CD4-positive, alpha-beta T cell treated with Interleukin-4 for 1 hour (primary cell): ENCODE measurements at regions not wholly inside any gene's neighbourhood (a gene's known extent, or its start where the extent isn't known, plus 50 kb on each side); places are given as distances from the start of the nearest gene placed in this dataset.

Experiments
- DNase-seq, 2 donors: peaks; one replicate each; pipeline ENCODE4 v3.0.0-alpha.2; 2020 to 2022

DNA sequence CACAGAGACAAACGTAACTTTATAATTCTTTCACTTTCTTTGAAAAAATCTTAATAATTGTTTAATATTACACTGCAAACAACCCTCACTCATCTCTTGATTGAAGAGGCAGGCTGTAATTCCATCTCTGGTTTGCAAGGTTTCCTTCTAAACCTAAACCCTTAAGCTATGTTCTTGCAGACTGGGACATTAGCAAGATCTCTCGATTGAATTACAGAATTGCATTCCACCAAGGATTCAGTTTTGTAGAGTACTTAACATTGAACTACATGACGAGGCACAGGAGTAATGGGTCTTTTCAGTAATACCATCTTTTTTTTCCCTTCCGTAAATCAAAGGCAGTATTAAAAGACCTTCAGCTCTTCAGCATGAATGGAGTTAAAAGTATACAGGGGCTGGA is 111.6 kb upstream of the EEF1E1 start:
- DNase-seq: no peak

DNA sequence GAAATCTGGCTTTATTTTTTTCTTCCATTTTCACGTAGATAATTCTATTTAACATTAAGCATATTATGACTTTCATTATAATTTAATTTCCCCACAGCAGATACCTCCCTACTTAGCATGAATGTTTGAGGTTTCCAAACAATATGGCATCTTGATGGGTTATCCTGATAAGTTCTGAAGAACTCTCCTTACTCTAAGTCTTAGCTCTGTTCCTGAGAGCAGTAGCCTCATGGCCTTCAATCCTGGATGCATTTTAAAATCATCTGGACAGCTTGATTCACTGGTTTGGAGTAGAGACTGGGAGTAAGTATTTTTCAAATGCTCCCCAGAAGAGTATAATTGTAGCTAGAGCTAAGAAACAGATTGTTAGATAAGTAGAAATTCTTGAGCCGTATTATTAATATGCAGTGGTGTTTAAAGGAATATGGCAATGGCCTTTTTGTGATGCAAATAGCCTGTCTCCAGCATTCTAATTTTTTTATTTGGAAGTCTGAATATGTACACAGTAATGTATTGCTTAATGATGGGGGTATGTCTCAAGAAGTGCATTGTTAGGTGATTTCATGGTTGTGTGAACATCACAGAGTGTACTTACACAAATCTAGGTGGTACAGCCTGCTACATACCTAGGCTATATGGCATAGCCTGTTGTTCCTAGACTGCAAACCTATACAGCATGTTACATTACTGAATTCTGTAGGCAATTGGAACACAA is 110.5 kb upstream of the EEF1E1 start:
- DNase-seq: no peak

DNA sequence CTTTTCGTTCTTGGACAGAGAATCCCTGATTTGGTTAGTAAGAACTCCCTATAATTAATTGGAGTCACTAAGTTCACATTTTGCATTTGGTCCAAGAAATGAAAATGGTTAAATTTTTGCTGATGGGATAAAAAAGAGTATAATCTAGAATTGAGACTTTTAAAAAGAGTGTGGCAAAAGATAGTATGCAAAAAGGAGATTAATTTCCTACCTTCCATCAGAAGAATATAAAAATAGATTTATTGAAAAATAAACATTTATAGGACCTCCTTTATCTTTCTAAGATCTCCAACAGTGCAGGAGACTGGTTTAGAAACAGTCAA is 105.5 kb upstream of the EEF1E1 start:
- no peak for DNase-seq

DNA sequence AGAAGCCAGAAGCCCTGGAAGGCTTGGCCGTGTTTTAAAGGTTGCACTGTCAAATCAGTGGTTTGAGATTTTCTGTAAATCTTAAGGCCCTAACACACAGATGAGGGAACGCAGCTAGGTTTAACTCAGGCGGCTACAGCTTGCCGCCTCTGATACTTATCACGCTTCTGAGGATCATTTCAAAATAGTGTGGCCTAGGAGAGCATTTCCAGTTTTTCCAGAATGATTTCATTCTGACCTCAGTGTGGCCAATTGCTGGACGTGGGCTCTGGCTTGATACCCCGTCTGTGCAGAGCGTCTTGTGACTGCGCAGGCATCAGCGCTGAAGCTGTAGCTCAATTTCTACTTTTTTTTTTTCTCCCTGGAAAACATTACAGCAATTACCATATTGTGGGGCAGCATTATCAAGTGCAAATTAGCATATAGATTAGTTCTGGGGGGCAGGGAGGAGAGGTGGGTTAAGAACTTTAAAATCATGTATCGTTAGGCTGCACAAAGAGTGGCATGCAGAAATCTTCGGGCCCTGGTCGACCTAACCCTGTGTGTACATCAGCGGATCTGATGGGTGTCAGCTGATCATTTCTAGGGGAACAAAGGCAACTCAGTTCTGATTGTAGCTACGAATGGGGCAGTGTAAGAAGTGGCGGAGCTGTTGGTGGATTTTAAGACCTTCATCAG is 105.0 kb upstream of the EEF1E1 start:
- DNase-seq: no peak

DNA sequence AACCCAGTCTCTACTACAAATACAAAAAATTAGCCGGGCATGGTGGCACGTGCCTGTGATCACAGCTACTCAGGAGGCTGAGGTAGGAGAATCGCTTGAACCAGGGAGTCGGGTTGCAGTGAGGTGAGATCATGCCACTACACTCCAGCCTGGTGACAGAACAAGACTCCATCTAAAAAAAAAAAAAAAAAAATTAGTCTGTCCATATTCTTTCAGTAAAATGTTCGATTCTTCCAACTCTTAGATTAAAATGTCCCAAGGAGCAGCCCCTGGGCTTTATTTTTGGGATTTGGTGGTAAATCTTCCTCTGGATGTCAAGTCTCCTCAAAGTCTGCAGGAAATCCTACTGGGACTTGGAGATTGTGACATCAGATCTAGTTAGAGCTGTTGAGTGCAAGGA is 101.0 kb upstream of the EEF1E1 start:
- DNase-seq: no peak

DNA sequence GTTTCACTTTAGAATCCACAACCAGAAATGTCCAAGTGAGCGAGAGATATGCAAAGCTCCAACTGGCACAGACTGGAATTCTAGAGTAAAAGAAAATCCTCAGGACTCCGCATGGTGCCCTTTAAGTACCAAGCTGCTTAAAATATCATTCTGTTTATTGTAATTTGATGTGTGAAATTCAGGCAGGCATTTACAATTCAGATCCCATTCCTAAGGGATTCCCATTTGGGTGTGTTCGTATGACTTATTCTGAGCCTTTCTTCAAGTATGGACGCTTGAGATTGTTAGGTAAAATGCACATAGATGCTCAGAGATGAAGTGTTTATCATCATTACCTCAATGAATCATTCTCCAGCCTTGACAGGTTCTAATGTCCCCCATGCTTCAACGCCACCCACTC is 99.3 kb upstream of the EEF1E1 start:
- DNase-seq: no peak

DNA sequence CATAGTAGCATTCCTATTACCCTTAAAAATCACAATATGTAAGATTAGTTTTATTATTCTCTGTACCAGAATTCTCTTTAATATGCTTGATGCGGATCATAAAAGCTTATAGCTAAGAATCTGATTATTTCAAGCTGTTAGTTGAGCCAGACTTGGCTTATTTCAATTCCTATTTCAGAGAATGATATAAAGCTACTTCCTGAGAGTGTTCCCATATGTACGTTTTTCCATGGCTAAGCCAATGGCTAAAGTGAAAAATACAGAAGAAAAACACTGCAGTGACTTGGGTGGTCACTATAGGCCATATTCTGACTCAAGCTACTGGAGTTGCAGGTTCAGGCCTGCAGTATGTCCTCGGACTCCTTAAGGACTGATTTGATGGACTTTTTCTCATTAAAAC is 97.9 kb upstream of the EEF1E1 start:
- DNase-seq: no peak

DNA sequence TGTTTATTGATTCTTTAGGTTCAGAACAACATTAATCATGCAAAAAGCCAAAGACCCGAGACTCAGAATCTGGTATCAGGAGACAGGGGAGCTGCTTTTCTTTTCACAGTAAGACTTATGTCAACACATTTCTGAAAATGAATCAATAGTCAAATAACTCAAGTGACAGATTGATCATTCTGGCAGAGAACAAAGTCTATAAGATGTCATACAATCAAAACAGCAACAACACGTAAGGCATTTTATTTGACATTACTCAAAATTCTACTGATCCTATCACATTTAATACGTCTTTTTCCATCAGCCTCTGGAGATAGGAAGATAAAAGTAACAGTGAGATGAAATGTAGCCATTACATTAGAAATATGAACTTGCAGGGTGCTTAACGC is 93.4 kb upstream of the EEF1E1 start:
- DNase-seq: no peak

- no peak for DNase-seq
These were observed 92.8 kb upstream of the EEF1E1 start for GRCh38 chr6:8195040-8195713.

DNA sequence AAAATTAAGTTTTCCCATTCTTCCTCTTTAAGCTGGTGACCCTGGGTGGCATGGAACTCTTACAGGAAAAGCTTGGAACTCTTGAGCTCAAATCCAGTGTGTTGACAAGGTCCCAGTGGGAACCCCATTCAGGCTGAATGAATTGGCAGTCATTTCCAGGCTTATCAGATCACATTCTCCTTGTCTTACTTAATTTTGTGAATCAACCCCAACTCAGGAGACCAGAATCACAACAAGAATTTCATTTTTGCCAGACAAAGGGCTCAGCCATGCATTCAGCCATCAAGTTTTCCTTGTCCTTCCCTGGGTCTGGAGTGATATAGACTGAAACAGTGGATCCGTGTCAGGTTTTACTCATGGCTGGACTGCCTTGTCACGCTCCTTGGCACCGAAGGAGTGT is 92.1 kb upstream of the EEF1E1 start:
- DNase-seq: no peak

DNA sequence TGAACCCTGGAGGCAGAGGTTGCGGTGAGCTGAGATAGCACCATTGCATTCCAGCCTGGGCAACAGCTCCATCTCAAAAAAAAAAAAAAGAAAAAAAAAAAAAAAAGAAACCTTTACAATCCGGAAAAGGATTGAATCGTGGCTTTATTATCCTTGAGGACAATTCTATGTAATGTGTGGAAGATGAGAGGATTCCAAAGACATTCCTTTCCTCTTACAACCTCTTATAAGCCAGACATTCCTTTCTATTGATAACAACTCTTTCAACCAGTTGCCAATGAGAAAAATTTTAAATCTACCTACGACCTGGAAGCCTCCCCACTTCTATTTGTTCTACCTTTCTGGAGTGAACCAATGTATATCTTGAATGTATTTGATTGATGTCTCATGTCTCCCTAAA is 91.2 kb upstream of the EEF1E1 start:
- DNase-seq: no peak

GRCh38 chr6:8192597-8192996 is 90.2 kb upstream of the EEF1E1 start:
- no peak for DNase-seq

DNA sequence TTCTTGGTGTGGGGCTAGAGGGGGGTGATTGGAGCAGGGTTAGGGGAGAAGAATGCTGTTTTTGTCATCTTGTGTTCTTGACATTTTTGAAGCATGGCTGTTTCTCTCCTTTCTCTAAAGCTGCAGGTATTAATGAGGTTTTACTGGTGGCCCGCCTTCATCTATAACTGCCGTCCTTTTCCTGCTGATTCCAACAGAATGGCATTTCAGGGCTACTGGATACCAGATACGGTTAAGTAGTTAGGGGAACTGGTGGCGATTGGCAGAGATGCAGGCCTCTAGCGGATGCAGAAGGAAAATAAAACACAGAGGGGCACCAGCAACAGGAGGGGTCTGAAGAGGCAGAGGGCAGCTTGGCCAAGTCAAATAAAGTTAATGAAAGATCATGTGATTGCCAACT is 89.7 kb upstream of the EEF1E1 start:
- no peak for DNase-seq

DNA sequence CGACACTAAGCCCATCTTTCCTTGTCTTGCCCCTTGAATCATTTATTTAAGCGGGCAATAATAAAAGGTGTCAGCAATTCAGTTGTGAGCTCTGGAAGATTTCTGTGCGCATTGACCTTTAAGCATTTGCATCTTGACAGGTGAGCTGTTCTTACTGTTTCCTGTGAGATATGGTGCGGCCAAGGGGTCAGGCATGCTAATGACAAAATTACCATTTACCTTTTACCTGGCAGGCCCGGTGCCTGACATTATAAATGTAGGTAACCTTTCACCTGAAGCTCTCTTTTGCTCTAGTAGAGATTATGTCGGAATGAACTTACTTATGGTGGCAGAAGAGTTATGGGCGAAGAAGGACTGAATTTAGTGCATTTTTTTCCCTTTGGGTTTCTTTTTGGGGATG is 89.3 kb upstream of the EEF1E1 start:
- DNase-seq: no peak

- DNase-seq: no peak
These were observed 84.9 kb upstream of the EEF1E1 start for GRCh38 chr6:8187209-8187608.

- no peak for DNase-seq
These were observed 80.7 kb upstream of the EEF1E1 start for GRCh38 chr6:8182902-8183665.

DNA sequence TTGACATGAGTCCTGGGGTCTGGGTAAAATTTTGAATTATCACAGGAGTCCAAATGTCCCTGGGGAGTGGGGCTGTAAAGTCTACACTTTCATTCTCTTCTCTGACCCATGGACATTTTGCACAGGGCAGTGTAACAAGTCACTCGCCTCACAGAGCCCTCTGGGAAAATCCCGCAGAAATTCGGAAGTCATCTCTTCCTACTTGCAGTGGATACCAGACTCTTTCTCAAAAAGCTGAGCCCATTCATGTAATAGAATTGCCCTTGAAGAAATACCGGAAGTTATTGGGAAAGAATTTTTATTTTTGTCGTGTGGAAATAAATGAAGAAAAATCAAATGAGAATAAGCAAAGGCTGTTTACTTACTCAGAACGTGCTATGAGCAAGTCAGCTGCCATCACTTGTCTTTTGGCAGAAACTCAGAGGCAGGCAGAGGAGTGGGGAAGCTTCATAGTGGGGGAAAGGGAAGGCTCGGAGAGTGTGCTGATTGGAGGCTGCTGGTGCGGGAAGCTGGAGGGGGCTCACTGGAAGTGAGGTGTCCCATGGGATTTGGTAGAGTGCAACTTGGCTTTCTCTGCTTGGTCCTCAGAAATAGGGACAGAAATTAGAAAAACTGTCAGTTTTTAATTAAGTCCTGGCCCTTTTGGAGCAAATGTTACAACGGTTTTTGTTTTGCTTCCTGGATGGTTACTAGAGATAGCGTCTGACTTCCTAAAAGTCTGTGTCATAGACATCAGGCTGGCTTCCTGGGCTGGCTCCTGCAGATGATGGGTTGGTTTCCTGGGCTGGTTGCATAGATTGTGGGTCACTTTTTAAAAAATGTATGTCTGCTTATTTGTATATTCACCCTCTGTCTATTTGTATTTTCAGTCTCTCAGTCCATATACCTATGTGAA is 79.8 kb upstream of the EEF1E1 start:
- DNase-seq: no peak

- DNase-seq: no peak
These were observed 79.0 kb upstream of the EEF1E1 start for GRCh38 chr6:8181160-8181881.

DNA sequence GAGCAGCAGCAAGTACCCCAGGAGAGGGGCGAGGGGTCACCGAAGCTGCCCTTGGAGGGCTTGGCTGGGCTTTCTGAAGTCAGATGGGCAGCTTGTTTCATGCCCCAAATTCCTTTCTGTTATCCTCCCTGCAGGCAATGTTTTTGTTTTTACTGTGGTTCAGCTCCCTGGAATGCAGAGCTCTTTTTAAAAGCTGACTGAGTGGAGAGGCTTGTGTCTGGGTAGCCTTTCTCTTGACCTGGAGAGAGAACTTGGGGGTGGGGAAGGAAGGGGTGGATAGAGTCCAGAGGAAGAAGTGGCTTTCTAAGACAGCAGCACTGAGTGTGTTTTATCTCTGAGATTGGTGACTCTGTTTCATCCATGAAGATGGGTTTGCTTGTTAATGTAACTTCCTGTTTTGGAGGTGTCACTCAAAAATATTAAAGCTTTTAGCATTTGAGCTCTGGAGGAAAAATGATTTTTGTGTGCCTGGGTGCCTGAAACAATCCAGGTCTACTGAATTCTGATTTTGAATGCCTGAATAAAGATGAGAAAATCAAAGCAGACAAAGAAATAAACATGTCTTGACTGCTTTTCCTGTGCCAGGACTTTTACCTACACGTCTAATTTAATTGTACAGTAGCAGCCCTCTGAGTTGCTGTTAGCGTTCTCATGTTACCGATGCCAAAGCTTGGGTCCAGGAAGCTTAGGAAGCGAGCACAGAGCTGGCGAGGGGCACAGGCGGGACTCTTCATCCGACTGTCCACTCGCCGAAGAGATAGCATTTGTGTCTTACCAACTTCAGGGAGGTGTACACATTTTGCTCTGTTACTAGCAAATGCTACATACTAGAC is 78.2 kb upstream of the EEF1E1 start:
- no peak for DNase-seq

- no peak for DNase-seq
These were observed 75.4 kb upstream of the EEF1E1 start for GRCh38 chr6:8177721-8178120.
